ENCODE measurements at regions not wholly inside any gene's neighbourhood (a gene's known extent, or its start where the extent isn't known, plus 50 kb on each side); places are given as distances from the start of the nearest gene placed in this dataset.
"Not testable (repeated sequence)": the region's sequence is repeated elsewhere in the genome, so short reads cannot be mapped to it uniquely, and the experiment has no call there.

DNA sequence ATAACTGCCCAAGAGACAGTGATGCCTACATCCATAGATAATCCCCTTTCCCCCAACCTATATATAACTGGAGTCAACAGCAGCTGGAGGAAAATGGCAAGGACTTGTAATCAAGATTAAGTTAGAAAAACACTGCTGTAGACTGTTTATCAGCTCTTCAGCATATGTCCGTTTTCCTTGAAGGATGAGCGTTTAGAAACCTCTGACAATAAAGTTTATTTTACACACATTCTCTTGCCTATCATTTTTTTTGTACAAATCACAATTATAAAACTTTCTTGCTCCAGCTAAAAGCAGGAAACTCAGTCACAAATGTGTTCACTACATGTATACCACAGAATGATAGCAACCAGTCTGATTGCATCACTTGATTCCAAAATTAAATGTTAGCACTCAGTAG lies 50.8 kb downstream of the PPIAL4G start:
- intact Hi-C loops (cut with DNase I); H3K27me3 ChIP-seq; H3K4me3 ChIP-seq; H3K9me3 ChIP-seq; H3K27ac ChIP-seq (replicated peaks in 1 of 4); DNase-seq (ENCODE audit: extremely low spot score): not testable (repeated sequence)
- 68% methylated on average over 2 of the region's 2 CpGs for WGBS
- peaks cover 0 to 38% (median 3%) of the 10 kb centered on the region in 4 donors for H3K36me3 ChIP-seq
- H3K4me1 ChIP-seq, result peaks cover 0 to 11% (median 5%) of the 10 kb centered on the region in 4 donors

DNA sequence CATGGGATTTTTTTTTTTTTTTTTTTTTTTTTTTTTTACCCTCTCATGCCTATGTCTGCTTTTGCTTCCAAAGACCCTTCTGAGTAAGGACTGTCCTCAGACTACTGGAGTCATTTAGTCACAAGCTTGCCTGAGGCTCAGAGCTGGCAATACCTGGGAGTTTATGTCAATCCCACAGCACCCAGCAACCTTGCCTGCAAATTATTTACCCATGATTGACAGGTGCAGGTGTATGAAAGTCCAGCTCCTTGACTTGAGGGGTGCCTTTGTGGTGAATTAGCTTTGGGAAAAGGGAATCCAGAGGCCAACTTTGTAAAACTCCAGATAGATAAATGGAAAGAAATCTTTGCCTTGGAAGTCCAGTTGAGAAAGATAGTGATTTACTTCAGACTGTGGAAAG lies 53.2 kb downstream of the PPIAL4G start:
- H3K4me3 ChIP-seq; H3K27me3 ChIP-seq; H3K27ac ChIP-seq (replicated peaks in 1 of 4); intact Hi-C loops (cut with DNase I); DNase-seq (ENCODE audit: extremely low spot score); H3K9me3 ChIP-seq: not testable (repeated sequence)
- peaks cover 0 to 12% (median 6%) of the 10 kb centered on the region in 4 donors for H3K4me1 ChIP-seq
- H3K36me3 ChIP-seq, result peaks cover 0 to 37% (median 5%) of the 10 kb centered on the region in 4 donors

DNA sequence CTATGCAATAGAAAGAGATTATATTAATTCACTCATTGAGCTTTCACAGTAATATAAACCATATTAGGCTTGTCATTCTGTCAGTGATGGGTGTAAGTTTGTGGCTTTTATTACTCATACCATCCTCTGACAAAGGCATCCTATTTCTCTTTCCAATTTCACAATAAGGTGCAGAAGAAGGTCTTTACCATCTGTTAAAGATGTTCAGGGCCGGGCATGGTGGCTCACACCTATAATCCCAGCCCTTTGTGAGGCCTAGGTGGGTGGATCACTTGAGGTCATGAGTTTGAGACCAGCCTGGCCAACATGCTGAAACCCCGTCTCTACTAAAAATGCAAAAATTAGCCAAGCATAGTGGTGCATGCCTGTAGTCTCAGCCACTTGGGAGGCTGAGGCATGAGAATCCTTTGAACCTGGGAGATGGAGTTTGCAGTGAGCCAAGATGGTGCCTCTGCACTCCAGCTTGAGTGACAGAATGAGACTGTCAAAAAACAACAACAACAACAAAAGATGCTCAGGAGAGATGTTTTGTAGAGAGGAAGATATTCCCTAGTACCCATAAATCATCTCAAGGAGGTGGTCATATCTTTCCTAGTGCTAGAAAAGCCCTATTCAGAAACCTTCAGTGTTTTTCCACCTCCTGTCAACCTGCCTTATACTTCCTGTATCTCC lies 56.0 kb downstream of the PPIAL4G start:
- DNase-seq (ENCODE audit: extremely low spot score); intact Hi-C loops (cut with DNase I); H3K27me3 ChIP-seq; H3K9me3 ChIP-seq; H3K27ac ChIP-seq (replicated peaks in 1 of 4); H3K4me3 ChIP-seq: not testable (repeated sequence)
- H3K4me1 ChIP-seq, result peaks cover 0 to 18% (median 12%) of the 10 kb centered on the region in 4 donors
- peaks cover 0 to 13% (median 3%) of the 10 kb centered on the region in 4 donors for H3K36me3 ChIP-seq
- 100% methylated on average over 1 of the region's 2 CpGs for WGBS

DNA sequence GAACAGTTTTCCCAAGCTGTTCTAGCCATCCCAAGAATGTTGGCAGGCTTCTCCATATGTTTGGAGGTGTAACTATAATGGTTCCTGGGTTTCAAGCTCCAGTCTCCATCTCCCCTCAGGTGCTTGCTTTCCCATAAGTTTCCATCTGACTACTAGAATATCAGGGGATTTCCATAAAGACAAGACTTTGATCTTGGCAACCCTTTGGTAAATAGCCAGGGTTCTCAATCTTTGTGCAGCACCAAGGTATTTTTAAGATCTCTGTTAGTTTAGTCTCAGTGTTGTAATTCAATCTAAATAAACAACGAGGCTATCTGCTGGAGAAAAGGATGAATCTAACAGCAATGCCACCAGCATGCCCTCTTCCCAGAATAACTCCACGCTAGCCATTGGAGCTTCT lies 56.7 kb downstream of the PPIAL4G start:
- 78% methylated on average over 2 of the region's 2 CpGs for WGBS

DNA sequence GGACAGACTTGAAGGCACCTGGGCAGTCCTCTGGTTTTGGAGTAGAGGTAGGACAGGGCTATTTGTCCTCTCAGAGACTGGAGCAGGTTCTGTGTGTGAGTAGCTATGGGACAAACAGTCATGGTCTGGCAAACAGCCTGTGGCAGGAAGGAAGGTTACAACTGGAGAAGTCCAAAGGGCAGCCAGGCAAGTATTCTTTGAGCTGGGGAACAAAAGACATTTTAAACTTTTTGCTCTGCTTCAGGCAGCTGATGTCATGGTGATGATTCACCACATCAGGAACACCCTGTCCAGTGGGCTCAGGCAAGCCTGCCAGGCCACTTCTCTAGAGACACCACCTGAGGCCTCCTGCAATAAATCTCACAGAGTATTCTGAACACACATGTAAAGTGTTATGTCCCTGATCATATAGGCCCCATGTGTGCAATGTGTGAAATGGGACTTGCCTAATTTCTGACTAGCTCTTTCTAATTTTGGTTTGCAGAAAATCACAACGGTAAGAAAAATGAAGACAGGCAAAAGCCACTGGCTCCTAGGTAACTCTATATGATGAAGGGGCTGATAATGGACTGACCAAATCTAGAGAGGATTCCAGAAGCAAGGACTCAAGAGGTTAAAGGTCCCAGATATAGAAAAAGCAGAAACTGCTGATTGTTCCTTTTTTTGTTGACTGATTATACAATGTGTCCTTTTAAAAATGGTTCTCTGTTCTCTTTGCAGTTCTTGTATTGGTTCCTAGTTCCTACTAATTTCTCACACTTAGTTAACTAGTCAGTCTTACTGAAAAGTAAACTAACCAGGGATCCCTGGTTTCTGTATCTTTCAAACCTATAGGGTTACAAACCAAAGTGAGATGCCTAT lies 58.7 kb downstream of the PPIAL4G start:
- Histone ChIP-seq H3K27ac (replicated peaks in 1 of 4) (peak overlapping the region in 2 of 4 donors; percentile 23 to 31), H3K36me3 (peaks cover 0 to 12% (median 3%) of the 10 kb centered on the region in 4 donors), H3K4me1 (peaks cover 0 to 18% (median 12%) of the 10 kb centered on the region in 4 donors)
- H3K9me3 ChIP-seq; H3K27me3 ChIP-seq; intact Hi-C loops (cut with DNase I); DNase-seq (ENCODE audit: extremely low spot score); H3K4me3 ChIP-seq: not testable (repeated sequence)
- TF ChIP-seq POLR2AphosphoS5 (IDR thresholded peaks at IDR 0.05), result peak in 1 of 2 donors; percentile 30
- 82% methylated on average over 1 of the region's 1 CpG for WGBS

More for the DNA sequence above, 56.7 kb downstream of the PPIAL4G start:
- H3K27me3 ChIP-seq; H3K27ac ChIP-seq (replicated peaks in 1 of 4); intact Hi-C loops (cut with DNase I); H3K9me3 ChIP-seq; DNase-seq (ENCODE audit: extremely low spot score); H3K4me3 ChIP-seq: not testable (repeated sequence)
- H3K36me3 ChIP-seq, result peaks cover 0 to 12% (median 3%) of the 10 kb centered on the region in 4 donors
- H3K4me1 ChIP-seq, result peaks cover 0 to 18% (median 12%) of the 10 kb centered on the region in 4 donors

DNA sequence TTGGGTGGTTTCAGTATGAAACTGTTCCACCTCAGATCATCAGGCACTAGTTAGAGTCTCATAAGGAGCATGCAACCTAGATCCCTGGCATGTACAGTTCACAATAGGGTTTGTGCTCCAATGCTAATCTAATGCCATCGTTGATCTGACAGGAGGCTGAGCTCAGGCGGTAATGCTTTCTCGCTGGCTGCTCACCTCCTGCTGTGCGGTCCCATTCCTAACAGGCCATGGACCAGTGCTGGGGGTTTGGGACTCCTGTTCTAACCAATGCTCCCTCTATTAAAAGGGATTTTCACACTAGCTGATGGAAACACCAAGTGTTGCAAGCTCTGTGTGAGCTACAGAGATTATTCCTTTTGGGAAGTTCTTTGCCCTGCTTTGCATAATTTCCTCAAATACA lies 60.2 kb downstream of the PPIAL4G start:
- H3K27ac ChIP-seq (replicated peaks in 1 of 4); intact Hi-C loops (cut with DNase I); H3K27me3 ChIP-seq; DNase-seq (ENCODE audit: extremely low spot score); H3K9me3 ChIP-seq; H3K36me3 ChIP-seq; H3K4me3 ChIP-seq: not testable (repeated sequence)
- H3K4me1 ChIP-seq, result peaks cover 0 to 18% (median 12%) of the 10 kb centered on the region in 4 donors
- WGBS, result no CpG with 5 or more reads among the region's 4 CpGs

DNA sequence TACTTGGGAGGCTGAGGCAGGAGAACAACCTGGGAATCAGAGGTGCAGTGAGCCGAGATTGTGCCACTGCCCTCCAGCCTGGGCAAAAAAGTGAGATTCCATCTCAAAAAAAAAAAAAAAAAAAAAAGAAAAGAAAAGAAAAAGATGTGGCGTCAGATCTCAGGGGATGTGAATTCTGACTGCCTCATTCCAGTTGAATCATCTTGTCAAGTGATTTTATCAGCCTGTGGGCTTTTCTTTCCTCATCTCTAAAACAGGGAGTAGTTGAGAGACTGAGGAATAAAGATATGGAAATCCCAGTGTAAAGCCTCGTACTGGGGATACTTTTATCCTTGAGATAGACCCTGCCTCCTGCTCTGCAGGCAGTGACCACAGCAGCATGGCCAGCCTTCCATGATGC lies 65.9 kb downstream of the PPIAL4G start:
- H3K27me3 ChIP-seq; H3K9me3 ChIP-seq; DNase-seq (ENCODE audit: extremely low spot score); H3K4me1 ChIP-seq; H3K4me3 ChIP-seq; H3K36me3 ChIP-seq; intact Hi-C loops (cut with DNase I); H3K27ac ChIP-seq (replicated peaks in 1 of 4): not testable (repeated sequence)
- 89% methylated on average over 3 of the region's 3 CpGs for WGBS

DNA sequence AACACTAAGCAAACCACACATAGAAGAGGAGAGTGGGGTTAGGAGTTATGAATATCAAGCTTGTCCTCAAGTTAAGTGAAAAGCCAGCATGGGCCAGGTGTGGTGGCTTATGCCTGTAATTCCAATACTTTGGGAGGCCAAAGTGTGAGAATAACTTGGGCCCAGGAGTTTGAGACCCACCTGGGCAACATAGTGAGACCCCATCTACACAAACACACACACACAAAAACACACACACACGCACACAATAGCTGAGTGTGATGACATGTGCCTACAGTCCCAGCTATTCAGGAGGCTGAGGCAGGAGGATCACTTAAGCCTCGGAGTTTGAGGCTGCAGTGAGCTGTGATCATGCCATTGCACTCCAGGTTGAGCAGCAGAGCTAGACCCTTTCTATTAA lies 69.7 kb downstream of the PPIAL4G start:
- H3K4me1 ChIP-seq; intact Hi-C loops (cut with DNase I); H3K4me3 ChIP-seq; H3K27ac ChIP-seq (replicated peaks in 1 of 4); H3K36me3 ChIP-seq; H3K9me3 ChIP-seq; H3K27me3 ChIP-seq; DNase-seq (ENCODE audit: extremely low spot score): not testable (repeated sequence)
- WGBS, result 92% methylated on average over 2 of the region's 2 CpGs

DNA sequence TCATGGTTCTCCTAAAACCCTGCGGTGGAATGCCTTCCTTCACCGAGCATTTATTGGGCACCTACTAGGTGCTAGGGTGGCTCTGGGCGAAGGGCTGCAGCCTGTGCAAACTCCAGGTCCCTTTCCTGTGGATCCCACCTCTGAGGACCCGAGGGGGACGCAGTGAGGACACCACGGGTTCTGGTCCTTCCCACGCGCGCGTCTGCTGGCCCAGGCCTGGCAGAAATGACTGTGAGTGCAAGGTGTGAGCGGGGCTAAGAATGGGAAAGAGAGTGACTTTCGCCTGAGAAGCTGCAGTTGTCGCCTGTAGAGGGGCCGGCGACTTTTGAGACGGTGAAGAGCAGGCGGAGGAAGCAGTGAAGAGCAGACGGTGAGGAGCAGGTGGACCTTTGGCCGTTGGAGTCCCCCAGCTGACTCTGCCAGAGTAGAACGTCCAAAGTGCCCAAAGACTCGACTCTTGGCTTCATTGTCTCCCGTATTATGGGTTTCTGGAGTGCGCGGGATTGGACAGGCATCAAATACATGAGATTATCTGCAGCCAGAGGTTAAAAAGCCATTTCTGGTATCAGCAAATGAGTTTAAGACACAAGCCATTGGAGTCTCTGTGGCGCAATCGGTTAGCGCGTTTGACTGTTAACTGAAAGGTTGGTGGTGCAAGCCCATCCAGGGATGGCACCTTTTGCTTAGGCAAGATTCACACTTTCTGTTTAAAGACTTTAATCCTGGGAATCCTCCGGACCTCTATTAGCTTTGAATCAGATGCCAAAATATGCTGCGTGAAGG lies 78.1 kb downstream of the PPIAL4G start:
- 92% methylated on average over 25 of the region's 30 CpGs for WGBS

DNA sequence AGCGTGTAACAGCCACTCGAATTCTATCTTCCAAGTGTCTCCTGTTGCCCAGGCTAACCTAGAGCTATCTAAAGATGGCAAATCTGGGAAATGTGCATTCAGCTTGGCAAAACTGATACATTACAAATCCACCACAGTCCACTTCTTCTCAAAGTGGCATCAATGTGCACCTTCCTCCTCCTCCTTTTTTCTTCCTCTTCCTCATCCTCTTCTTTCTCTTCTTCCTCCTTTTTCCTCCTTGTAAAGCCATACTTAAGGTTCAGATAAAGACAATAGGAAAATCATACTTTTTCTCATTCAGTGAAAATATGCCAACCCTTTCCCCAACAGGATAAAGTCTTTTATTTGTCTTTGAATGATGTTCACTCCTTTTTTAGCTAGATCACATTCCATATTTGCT lies 79.2 kb downstream of the PPIAL4G start:
- H3K4me1 ChIP-seq; H3K36me3 ChIP-seq; intact Hi-C loops (cut with DNase I); H3K4me3 ChIP-seq; DNase-seq (ENCODE audit: extremely low spot score); H3K27me3 ChIP-seq; H3K9me3 ChIP-seq; H3K27ac ChIP-seq (replicated peaks in 1 of 4): not testable (repeated sequence)
- WGBS, result 93% methylated on average over 2 of the region's 2 CpGs

More for the DNA sequence above, 78.1 kb downstream of the PPIAL4G start:
- H3K4me3 ChIP-seq; H3K9me3 ChIP-seq; DNase-seq (ENCODE audit: extremely low spot score); intact Hi-C loops (cut with DNase I); H3K27me3 ChIP-seq; H3K36me3 ChIP-seq; H3K4me1 ChIP-seq; H3K27ac ChIP-seq (replicated peaks in 1 of 4): not testable (repeated sequence)

DNA sequence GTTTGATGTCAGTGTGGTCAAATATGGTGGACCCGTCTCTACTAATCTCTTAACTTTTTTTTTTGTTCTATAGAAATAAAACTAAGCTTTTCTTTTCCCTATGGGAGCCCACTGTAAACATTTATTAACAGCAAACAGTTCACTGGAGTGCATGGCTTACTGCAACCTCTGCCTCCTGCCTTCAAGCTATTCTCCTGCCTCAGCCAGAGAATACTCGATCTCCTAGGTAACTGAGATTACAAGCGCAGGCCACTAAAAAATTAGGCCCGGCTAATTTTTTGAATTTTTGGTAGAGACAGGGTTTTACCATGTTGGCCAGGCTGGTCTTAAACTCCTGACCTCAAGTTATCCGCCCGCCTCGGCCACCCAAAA lies 80.0 kb downstream of the PPIAL4G start:
- H3K4me1 ChIP-seq; H3K9me3 ChIP-seq; H3K27ac ChIP-seq (replicated peaks in 1 of 4); DNase-seq (ENCODE audit: extremely low spot score); H3K36me3 ChIP-seq; intact Hi-C loops (cut with DNase I); H3K27me3 ChIP-seq: not testable (repeated sequence)
- H3K4me3 ChIP-seq, result peak overlapping the region; percentile 59 to 71 (median 62)
- 52% methylated on average over 3 of the region's 7 CpGs for WGBS

Data from esophagus muscularis mucosa (tissue), 4 donors.